Tibial nerve (tissue), 4 donors: ENCODE measurements at regions not wholly inside any gene's neighbourhood (a gene's known extent, or its start where the extent isn't known, plus 50 kb on each side); places are given as distances from the start of the nearest gene placed in this dataset.

Experiments
- CTCF ChIP-seq, 5 experiments: fragments of 200-600 bp in 3 of 5; fragments of 450-650 bp in 2 of 5; sonication (generic) in 3 of 5; IDR thresholded peaks; one replicate each; pipeline ENCODE4 v1.5.1; 2016 to 2019; ENCODE audit warnings: antibody characterized with exemption in 5 of 5, mild to moderate bottlenecking in 3 of 5, moderate library complexity in 2 of 5
- EP300 ChIP-seq, 2 donors: sonication (generic); formaldehyde crosslinking; IDR thresholded peaks; one replicate each; pipeline ENCODE4 v1.6.1; 2017; ENCODE audit warnings: antibody characterized with exemption in 2 of 2, mild to moderate bottlenecking in 1 of 2
- POLR2A ChIP-seq, 2 donors: fragments of 450-650 bp; IDR thresholded peaks; one replicate each; pipeline ENCODE4 v1.6.1; 2017; ENCODE audit warnings: antibody characterized with exemption in 2 of 2, mild to moderate bottlenecking in 2 of 2, moderate library complexity in 2 of 2

- TF ChIP-seq CTCF (IDR thresholded peaks at IDR 0.05) (no peak), POLR2A (IDR thresholded peaks at IDR 0.05) (no peak), EP300 (IDR thresholded peaks at IDR 0.05) (no peak)
These were observed 862.7 kb upstream of the MAP3K7 start for GRCh38 chr6:91449539-91449938.
